ENCODE measurements at regions not wholly inside any gene's neighbourhood (a gene's known extent, or its start where the extent isn't known, plus 50 kb on each side); places are given as distances from the start of the nearest gene placed in this dataset.

DNA sequence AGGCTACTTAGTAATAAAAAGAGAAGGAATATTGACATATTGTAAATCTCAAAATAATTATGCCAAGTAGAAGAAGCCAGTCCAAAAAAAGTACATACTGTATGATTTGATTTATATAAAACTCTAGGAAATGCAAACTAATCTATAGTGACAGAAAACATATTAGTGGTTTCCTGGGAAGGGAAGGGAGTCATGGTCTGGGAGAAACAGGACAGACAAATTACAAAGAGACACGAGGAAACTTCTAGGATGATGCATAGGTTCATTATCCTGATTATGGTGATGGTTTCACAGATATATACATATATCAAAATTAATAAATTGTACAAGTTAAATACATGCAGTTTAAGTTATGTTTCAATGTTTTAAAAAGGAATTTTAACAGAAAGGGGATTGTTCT, 81.0 kb upstream of the GOLGA8B start:
- no peak for DNase-seq (ENCODE audit: low read depth)
- TF ChIP-seq POLR2A (IDR thresholded peaks at IDR 0.05; ENCODE audit: extremely low read depth, insufficient read length) (no peak), MYC (IDR thresholded peaks at IDR 0.05; ENCODE audit: low read depth, low read length) (no peak)
- TF ChIP-seq, protein P1, sequence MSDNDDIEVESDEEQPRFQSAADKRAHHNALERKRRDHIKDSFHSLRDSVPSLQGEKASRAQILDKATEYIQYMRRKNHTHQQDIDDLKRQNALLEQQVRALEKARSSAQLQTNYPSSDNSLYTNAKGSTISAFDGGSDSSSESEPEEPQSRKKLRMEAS (IDR thresholded peaks at IDR 0.05; ENCODE audit: low read depth, low read length), result no peak
- TF ChIP-seq, protein P2, sequence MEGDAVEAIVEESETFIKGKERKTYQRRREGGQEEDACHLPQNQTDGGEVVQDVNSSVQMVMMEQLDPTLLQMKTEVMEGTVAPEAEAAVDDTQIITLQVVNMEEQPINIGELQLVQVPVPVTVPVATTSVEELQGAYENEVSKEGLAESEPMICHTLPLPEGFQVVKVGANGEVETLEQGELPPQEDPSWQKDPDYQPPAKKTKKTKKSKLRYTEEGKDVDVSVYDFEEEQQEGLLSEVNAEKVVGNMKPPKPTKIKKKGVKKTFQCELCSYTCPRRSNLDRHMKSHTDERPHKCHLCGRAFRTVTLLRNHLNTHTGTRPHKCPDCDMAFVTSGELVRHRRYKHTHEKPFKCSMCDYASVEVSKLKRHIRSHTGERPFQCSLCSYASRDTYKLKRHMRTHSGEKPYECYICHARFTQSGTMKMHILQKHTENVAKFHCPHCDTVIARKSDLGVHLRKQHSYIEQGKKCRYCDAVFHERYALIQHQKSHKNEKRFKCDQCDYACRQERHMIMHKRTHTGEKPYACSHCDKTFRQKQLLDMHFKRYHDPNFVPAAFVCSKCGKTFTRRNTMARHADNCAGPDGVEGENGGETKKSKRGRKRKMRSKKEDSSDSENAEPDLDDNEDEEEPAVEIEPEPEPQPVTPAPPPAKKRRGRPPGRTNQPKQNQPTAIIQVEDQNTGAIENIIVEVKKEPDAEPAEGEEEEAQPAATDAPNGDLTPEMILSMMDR (IDR thresholded peaks at IDR 0.05; ENCODE audit: low read depth, low read length), result no peak

DNA sequence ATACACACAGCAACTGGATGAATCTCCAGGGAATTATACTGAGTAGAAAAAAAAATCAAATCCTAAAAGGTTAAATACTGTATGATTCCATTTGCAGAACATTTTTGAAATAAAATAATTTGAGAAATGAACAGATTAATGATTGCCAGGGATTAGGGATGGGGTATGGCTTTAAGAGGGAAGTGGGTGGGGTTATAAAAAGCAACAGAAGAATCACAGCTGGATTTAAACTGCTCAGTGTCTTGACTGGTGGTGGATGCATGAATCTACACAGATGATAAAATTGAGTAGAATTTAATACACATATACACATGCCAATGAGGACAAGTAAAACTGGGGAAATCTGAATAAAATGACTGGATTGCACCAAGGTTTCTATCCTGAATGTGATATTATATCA, 79.7 kb upstream of the GOLGA8B start:
- H3K4me3 ChIP-seq (ENCODE audit: low read depth, low read length), result no peak overlapping the region
- TF ChIP-seq, protein P2 (IDR thresholded peaks at IDR 0.05; ENCODE audit: low read depth, low read length), result no peak
- TF ChIP-seq MYC (IDR thresholded peaks at IDR 0.05; ENCODE audit: low read depth, low read length) (no peak), POLR2A (IDR thresholded peaks at IDR 0.05; ENCODE audit: extremely low read depth, insufficient read length) (no peak)
- TF ChIP-seq, protein P1 (IDR thresholded peaks at IDR 0.05; ENCODE audit: low read depth, low read length), result no peak
- no peak for DNase-seq (ENCODE audit: low read depth)

More for the DNA sequence above, 81.0 kb upstream of the GOLGA8B start:
- H3K4me3 ChIP-seq (ENCODE audit: low read depth, low read length), result no peak overlapping the region

DNA sequence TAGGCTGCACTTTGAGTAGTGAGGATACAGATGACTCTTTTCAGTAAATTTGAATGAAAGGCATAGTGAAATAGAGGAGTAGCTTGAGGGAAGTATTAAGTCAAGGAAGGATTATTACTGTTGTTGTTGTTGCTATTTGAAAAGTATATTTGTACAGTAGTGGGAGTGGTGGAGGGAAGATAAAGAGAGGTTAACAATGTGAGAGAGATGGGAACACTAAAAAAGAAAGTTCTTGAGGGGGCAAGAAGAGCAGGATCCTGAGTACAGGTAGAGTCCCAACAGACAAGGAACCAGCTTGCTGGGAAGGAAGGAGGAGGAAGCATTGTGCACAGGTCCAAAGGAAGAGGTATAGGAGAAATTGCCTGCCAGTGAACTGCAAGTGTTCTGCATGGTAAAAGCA, 75.6 kb upstream of the GOLGA8B start:
- TF ChIP-seq POLR2A (IDR thresholded peaks at IDR 0.05; ENCODE audit: extremely low read depth, insufficient read length) (no peak), MYC (IDR thresholded peaks at IDR 0.05; ENCODE audit: low read depth, low read length) (no peak)
- TF ChIP-seq, protein P2 (IDR thresholded peaks at IDR 0.05; ENCODE audit: low read depth, low read length), result no peak
- TF ChIP-seq, protein P1 (IDR thresholded peaks at IDR 0.05; ENCODE audit: low read depth, low read length), result no peak
- DNase-seq (ENCODE audit: low read depth), result no peak
- H3K4me3 ChIP-seq (ENCODE audit: low read depth, low read length), result no peak overlapping the region

DNA sequence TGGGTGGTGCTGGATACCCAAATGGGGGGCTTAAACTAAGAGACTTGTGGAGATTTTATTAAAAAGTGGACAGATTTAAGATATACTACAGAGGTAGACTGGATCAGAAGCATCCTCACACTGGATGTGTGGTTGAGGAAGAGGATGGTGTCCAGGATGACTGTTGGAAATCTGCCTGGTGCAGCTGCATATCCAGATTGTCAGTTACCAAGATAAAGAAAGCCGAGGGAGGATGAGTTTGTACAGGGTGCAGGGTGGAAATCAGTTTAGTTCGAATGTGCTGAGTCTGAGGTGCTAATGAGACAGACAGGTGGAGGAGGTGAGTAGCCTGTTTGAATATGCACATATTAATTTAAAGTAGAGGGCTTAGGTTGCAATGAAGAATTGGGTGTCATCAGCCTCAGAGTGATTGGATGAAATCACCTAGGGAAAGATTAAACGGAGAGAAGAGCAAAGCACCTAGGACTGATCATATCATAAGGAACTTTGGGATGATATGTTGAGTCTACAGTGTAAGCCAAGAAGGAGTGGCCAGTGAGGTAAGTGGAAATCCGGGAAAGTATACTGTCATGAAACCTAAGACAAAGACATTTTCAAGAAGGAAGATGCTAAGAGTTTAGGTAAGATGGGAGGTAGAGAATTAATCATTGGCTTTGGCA, 74.1 kb upstream of the GOLGA8B start:
- no peak overlapping the region for H3K4me3 ChIP-seq (ENCODE audit: low read depth, low read length)
- TF ChIP-seq, protein P1 (IDR thresholded peaks at IDR 0.05; ENCODE audit: low read depth, low read length), result no peak
- no peak for TF ChIP-seq MYC (IDR thresholded peaks at IDR 0.05; ENCODE audit: low read depth, low read length)
- no peak for TF ChIP-seq POLR2A (IDR thresholded peaks at IDR 0.05; ENCODE audit: extremely low read depth, insufficient read length)
- TF ChIP-seq, protein P2 (IDR thresholded peaks at IDR 0.05; ENCODE audit: low read depth, low read length), result no peak
- DNase-seq (ENCODE audit: low read depth), result no peak

DNA sequence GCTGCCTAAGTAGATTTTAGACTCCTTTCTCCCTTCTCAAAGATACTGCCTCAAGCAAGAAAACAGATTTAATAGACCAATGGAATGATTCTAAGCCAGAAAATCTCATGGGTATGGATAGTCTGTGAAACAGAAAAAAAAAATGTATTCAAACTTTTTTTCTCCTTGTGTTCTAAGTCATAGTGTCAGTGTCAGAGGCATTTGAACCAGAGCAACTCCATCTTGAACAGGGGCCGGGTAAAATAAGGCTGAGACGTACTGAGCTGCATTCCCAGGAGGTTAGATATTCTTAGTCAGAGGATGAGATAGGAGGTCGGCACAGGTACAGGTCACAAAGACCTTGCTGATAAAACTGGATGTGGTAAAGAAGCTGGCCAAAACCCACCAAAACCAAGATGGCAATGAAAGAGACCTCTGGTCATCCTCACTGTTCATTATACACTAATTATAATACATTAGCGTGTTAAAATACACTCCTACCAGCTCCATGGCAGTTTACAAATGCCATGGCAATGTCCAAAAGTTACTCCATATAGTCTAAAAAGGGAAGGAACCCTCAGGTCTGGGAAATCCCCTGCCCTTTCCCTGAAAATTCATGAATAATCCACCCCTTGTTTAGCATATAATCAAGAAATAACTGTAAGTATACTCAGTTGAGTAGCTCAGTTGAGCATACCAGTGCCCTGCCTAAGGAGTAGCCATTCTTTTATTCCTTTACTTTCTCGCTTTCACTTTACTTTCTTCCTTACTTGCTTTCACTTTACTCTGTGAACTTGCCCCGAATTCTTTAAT, 72.8 kb upstream of the GOLGA8B start:
- no peak for DNase-seq (ENCODE audit: low read depth)
- no peak overlapping the region for H3K4me3 ChIP-seq (ENCODE audit: low read depth, low read length)
- TF ChIP-seq, protein P1 (IDR thresholded peaks at IDR 0.05; ENCODE audit: low read depth, low read length), result no peak
- TF ChIP-seq MYC (IDR thresholded peaks at IDR 0.05; ENCODE audit: low read depth, low read length) (no peak), POLR2A (IDR thresholded peaks at IDR 0.05; ENCODE audit: extremely low read depth, insufficient read length) (no peak)
- TF ChIP-seq, protein P2 (IDR thresholded peaks at IDR 0.05; ENCODE audit: low read depth, low read length), result no peak

Data from NB4 (cell line).